ENCODE measurements at regions not wholly inside any gene's neighbourhood (a gene's known extent, or its start where the extent isn't known, plus 50 kb on each side); places are given as distances from the start of the nearest gene placed in this dataset.

DNA sequence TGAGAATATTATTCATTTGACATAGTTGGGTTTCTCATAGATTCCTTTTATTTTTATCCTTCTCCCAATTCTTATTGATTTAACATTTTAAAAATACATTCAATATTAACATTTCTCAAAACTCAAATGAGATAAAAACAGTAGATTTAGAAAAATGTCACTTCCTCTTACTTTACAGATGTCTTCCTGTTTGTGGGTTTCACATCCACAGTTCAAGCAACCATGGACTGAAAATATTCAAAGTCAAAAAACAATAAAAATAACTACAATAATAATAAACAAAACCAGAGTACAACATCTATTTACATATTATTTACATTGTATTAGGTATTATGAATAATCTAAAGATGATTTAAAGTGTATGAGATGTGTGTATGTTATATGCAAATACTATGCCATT, 111.3 kb upstream of the SLC16A7 start:
- TF ChIP-seq, protein P1, sequence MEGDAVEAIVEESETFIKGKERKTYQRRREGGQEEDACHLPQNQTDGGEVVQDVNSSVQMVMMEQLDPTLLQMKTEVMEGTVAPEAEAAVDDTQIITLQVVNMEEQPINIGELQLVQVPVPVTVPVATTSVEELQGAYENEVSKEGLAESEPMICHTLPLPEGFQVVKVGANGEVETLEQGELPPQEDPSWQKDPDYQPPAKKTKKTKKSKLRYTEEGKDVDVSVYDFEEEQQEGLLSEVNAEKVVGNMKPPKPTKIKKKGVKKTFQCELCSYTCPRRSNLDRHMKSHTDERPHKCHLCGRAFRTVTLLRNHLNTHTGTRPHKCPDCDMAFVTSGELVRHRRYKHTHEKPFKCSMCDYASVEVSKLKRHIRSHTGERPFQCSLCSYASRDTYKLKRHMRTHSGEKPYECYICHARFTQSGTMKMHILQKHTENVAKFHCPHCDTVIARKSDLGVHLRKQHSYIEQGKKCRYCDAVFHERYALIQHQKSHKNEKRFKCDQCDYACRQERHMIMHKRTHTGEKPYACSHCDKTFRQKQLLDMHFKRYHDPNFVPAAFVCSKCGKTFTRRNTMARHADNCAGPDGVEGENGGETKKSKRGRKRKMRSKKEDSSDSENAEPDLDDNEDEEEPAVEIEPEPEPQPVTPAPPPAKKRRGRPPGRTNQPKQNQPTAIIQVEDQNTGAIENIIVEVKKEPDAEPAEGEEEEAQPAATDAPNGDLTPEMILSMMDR (conservative IDR thresholded peaks at IDR 0.05 in 1 of 2, IDR thresholded peaks at IDR 0.05 in 1 of 2; ENCODE audit: low read depth in 1 of 2, low read length in 2 of 2): no peak
- TF ChIP-seq EZH2 (IDR thresholded peaks at IDR 0.05; ENCODE audit: low read length, missing control alignments): no peak
